Stimulated activated CD4-positive, alpha-beta T cell treated with anti-CD3 and anti-CD28 coated beads, Interleukin-1b, Interleukin-23, amount 100 ng/mL, for 24 hours (primary cell): ENCODE measurements at regions not wholly inside any gene's neighbourhood (a gene's known extent, or its start where the extent isn't known, plus 50 kb on each side); places are given as distances from the start of the nearest gene placed in this dataset.
"Not testable (repeated sequence)": the region's sequence is repeated elsewhere in the genome, so short reads cannot be mapped to it uniquely, and the experiment has no call there.

Source experiments
- DNase-seq, 4 experiments: peaks; one replicate each; pipeline ENCODE4 v3.0.0-alpha.2; 2020; ENCODE audit warnings: low read depth in 4 of 4, low spot score in 1 of 4

DNA sequence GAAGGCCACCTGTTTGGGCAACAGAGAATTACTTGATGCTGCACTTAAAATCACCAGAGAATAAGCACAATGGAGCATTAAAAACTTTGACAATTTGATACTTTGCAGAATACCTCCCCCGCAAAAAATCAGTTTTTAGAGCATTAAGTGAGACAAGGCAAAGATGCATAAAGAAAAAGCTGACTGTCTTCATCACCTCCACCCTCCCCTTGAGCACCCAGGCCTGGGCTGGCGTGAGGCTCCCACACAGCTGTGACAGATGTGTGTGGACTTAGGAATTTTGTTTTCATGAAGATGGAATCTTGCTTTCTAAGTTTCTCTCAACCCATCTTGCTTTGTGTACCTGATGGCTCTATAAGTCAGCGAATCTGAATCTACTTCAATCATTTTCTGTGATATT, 242.2 kb downstream of the EMX2 start:
- DNase-seq, result no peak

- DNase-seq, result no peak
Measured at GRCh38 chr10:117788911-117789310, 246.4 kb downstream of the EMX2 start.

DNA sequence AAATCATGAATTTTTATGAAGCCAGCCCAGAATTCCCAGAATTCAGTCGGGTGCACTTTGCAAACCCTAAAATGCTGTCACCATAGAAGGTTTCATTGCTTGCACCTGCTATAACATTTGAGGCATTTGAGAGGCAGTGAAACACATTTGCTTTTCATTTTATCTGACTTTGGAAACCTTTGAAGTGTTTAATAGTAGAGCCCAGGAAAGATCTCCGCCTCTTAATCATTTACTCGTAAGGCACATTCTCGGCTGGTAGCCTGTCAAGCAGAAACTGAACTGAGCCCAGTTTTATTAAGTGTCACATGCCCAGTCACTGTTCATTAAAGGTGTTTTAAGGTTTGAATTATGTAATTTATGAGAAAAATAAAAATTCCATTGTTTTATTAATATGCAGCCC, 247.6 kb downstream of the EMX2 start:
- DNase-seq, result no peak

- DNase-seq, result no peak
Measured at GRCh38 chr10:117790621-117791020, 248.1 kb downstream of the EMX2 start.

- DNase-seq, result no peak
Measured at GRCh38 chr10:117792214-117792613, 249.7 kb downstream of the EMX2 start.

- no peak for DNase-seq
Measured at GRCh38 chr10:117796130-117796745, 250.5 kb downstream of the RAB11FIP2 start.

GRCh38 chr10:117797296-117797695, 249.4 kb downstream of the RAB11FIP2 start:
- no peak for DNase-seq

DNA sequence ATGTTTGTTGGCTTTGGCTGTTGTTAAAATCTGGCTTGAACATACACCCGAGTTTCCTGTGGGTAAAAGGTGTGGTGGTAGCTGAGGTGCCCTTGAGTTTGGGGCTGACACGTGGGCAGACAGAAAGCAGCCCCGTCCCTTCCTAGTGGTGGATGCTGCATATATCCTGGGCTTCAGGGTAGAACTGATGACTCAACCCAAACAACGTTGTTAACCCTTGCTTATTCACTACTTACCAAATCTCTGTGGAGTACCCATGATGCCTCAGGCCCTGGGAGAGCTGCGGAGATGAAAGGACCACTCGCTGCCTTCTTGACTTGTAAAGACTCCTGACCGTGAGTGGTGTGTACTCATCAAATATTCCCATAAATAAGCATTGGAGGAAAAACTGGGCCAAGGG, 245.1 kb downstream of the RAB11FIP2 start:
- DNase-seq, result no peak

- no peak for DNase-seq
Measured at GRCh38 chr10:117804470-117805011, 242.2 kb downstream of the RAB11FIP2 start.

DNA sequence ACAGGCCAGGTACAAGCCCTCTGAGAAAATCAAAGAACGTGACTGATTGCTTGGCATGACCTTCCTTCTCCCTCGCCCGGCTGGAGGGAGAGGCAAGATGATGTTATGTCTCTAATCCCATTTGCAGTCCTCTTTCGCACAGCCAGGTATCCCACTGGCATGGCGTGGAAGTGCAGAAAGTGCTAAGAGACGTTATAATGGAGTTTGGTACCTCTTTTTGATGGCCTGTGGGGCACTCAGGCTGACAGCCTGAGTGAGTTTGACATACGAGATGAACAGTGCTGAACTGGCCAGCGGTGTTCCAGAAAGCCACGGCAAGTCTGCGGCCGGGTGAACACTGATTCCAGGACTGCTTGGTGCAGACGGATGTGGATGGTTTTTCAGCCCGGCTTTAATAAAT, 241.6 kb downstream of the RAB11FIP2 start:
- DNase-seq, result no peak

- no peak for DNase-seq
Measured at GRCh38 chr10:117807441-117807840, 239.3 kb downstream of the RAB11FIP2 start.

GRCh38 chr10:117815816-117816215, 230.9 kb downstream of the RAB11FIP2 start:
- not testable (repeated sequence) for DNase-seq

DNA sequence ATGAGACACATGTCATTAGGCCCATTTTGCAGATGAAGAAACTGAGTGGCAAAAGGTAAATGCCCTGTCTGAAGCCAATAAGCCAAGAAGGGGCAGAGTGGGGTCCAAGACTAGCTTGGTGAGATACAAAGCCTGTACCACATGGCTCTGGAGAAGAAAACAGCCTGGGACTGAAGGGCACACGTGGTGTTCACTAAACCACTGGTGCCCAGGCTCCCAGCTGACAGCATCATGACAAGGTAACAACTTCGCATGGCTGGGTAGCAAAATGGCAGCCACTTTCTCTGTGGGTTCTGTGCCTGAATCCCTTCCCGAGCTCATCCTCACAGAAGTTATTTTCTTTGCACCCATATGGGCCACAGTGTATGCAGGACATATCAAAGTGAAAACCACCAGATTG, 229.6 kb downstream of the RAB11FIP2 start:
- no peak for DNase-seq

- no peak for DNase-seq
Measured at GRCh38 chr10:117818721-117819120, 228.0 kb downstream of the RAB11FIP2 start.

- no peak for DNase-seq
Measured at GRCh38 chr10:117819304-117819703, 227.4 kb downstream of the RAB11FIP2 start.

- no peak for DNase-seq
Measured at GRCh38 chr10:117823980-117824379, 222.8 kb downstream of the RAB11FIP2 start.

- DNase-seq, result no peak
Measured at GRCh38 chr10:117830205-117830604, 216.5 kb downstream of the RAB11FIP2 start.

- DNase-seq, result peak in 1 of 4 experiments; percentile 9
Measured at GRCh38 chr10:117830787-117831212, 215.9 kb downstream of the RAB11FIP2 start.

GRCh38 chr10:117838500-117839498, 207.9 kb downstream of the RAB11FIP2 start:
- not testable (repeated sequence) for DNase-seq

DNA sequence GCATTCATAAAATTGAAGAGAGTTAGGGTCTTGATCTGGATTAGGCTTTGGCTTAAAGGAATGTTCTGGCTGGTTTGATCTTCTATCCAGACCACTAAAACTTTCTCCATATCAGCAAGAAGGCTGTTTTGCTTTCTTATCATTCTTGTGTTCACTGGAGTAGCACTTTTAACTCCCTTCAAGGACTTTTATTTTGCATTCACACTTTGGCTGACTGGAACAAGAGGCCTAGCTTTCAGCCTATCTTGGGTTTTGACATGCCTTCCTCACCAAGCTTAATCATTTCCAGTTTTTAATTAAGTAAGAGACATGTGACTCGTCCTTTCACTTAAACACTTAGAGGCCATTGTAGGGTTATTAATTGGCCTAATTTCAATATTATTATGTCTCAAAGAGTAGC, 190.3 kb downstream of the RAB11FIP2 start:
- DNase-seq, result not testable (repeated sequence)

- no peak for DNase-seq
Measured at GRCh38 chr10:117860135-117860534, 186.6 kb downstream of the RAB11FIP2 start.

- no peak for DNase-seq
Measured at GRCh38 chr10:117860823-117861222, 185.9 kb downstream of the RAB11FIP2 start.
